Omental fat pad (tissue), 3 donors: ENCODE measurements at regions not wholly inside any gene's neighbourhood (a gene's known extent, or its start where the extent isn't known, plus 50 kb on each side); places are given as distances from the start of the nearest gene placed in this dataset.

ENCODE experiments used
- ATAC-seq: fragments of 150-250 bp; one replicate; pipeline ENCODE4 v1.9.1; 2016; ENCODE audit warnings: mild to moderate bottlenecking, moderate library complexity; ENCODE audit not compliant: low FRiP score
- DNase-seq: peaks from one replicate; pipeline ENCODE4 v3.0.0-alpha.2; 2019; ENCODE audit warnings: low spot score
- CTCF ChIP-seq, 3 donors: fragments of 450-650 bp; IDR thresholded peaks; one replicate each; pipeline ENCODE4 v1.5.1; 2016 to 2017; ENCODE audit warnings: antibody characterized with exemption in 3 of 3, mild to moderate bottlenecking in 3 of 3, moderate library complexity in 2 of 3

- no peak for TF ChIP-seq CTCF (IDR thresholded peaks at IDR 0.05)
- ATAC-seq (no peak), DNase-seq (no peak)
Observed at GRCh38 chr6:2434912-2435311, 189.5 kb upstream of the GMDS start.

GRCh38 chr6:2434116-2434515 is 188.7 kb upstream of the GMDS start:
- no peak for TF ChIP-seq CTCF (IDR thresholded peaks at IDR 0.05)
- DNase-seq: no peak
- no peak for ATAC-seq

- ATAC-seq (no peak), DNase-seq (no peak)
- TF ChIP-seq CTCF (IDR thresholded peaks at IDR 0.05): no peak
Observed at GRCh38 chr6:2433711-2434110, 188.3 kb upstream of the GMDS start.

GRCh38 chr6:2433266-2433665 is 187.9 kb upstream of the GMDS start:
- no peak for ATAC-seq
- DNase-seq: no peak
- TF ChIP-seq CTCF (IDR thresholded peaks at IDR 0.05): no peak

- no peak for TF ChIP-seq CTCF (IDR thresholded peaks at IDR 0.05)
- no peak for ATAC-seq
- no peak for DNase-seq
Observed at GRCh38 chr6:2432292-2432691, 186.9 kb upstream of the GMDS start.

- DNase-seq (no peak), ATAC-seq (no peak)
- no peak for TF ChIP-seq CTCF (IDR thresholded peaks at IDR 0.05)
Observed at GRCh38 chr6:2430612-2431011, 185.2 kb upstream of the GMDS start.

- DNase-seq: no peak
- ATAC-seq: no peak
- no peak for TF ChIP-seq CTCF (IDR thresholded peaks at IDR 0.05)
Observed at GRCh38 chr6:2429460-2429859, 184.1 kb upstream of the GMDS start.
